Fibroblast of peridontal ligament (primary cell): ENCODE measurements at regions not wholly inside any gene's neighbourhood (a gene's known extent, or its start where the extent isn't known, plus 50 kb on each side); places are given as distances from the start of the nearest gene placed in this dataset.
A peak's percentile ranks its signal among the peaks of the same experiment; 100 is the strongest.
"Not testable (repeated sequence)": the region's sequence is repeated elsewhere in the genome, so short reads cannot be mapped to it uniquely, and the experiment has no call there.

Experiments
- DNase-seq: peaks from one replicate; pipeline ENCODE4 v3.0.0-alpha.2; 2010; ENCODE audit errors: extremely low read depth

GRCh38 chr2:226333388-226333787, 466.2 kb downstream of the IRS1 start:
- no peak for DNase-seq

GRCh38 chr2:226330206-226330605, 469.4 kb downstream of the IRS1 start:
- no peak for DNase-seq

DNA sequence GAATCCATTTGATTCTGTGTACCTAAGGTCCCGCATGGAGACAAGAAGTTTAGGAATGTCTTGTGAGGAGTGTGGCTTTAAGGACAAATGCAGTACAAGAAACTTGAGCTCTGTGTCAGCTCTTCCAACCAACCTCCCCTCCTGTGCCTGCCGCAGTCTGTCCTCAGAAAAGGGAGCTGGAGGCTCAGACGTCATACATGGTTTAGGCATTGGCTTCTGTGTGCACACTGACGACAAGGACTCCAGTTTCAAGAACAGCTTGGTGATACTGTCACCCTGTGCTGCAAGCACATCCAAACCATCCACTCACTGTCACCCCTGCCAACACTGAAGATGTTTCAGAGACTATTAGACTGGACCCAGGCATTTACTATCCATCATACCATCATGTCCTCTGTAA, 470.4 kb downstream of the IRS1 start:
- no peak for DNase-seq

GRCh38 chr2:226327830-226328229, 471.8 kb downstream of the IRS1 start:
- no peak for DNase-seq

DNA sequence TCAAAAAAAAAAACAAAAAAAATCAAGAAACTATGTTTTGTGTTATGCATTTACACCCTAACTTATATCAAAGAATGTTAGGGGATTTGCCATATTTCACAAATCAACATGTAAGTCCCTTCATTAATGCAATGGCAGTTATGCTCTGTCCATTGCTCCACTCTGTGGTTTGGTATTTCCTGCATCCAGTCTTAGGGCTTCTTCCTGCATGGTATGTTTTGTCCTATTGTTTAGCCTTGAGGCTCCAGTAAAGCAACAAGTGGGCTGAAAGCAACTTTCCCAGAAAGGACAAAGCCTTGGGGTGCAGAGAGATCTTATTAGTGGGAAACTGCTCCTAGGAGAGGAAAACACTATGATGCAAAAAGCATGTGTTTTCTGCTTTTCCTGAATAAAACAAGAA, 474.1 kb downstream of the IRS1 start:
- DNase-seq, result no peak

DNA sequence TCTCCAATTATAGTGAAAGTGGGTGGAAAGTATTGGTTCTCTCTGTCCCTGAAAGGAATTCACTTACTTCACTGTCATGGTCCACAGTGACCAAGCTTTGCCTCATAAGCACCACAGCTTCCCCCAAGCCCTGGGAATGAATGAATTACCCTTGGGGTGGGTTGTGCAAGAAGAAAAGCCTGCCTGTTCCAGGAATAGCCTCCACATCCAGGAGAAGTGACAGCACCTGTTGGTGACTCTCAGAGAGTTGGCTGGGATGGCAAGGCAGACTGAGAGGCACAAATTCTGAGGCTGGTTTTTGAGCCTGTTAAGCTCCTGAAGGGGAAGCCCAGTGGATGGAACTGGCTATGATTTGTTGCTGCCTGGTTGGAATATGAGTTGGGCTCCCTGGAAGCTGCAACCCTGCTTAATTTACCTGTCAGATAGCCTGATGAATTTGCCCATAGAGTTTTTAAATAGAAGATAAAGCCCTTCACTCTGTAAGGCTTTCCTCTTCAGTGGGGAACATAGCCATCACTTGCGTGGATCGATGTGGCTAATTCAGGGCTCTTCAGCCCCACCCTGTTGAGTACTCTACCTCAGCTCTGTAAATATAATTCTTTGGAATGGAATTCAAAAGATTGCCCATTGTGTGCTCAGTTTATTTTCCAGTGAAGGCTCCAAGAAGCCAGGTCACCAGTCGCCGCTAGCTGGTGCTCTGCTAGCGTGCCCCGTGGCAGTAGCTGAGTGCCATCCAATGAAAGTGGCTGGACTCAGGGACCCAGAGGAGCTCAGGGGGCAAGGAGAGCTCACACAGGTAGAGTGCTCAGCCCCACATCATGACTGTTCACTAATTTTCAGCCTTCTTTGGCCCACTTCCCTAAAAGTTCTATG, 479.3 kb downstream of the IRS1 start:
- no peak for DNase-seq

GRCh38 chr2:226317970-226318369, 481.6 kb downstream of the IRS1 start:
- DNase-seq, result no peak

- DNase-seq, result no peak
Measured at GRCh38 chr2:226313060-226313459, 486.6 kb downstream of the IRS1 start.

DNA sequence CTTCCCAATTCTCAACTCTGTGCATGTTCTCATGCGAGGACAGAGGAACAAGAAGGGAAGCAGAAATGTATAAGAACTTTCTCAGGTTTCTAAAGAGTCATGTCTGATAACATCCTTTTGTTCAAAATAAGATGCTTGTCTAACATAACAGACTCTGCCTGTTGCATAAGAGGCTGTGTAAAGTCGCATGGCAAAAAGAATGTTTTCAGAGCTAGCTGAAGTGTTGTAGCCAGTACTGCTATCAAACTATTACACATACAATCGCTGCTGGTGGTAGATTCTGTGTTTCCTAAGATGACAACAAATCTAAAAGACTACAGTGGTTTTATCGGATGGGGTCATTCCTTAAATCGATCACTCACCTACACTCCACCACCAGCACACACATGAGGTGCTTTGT, 487.5 kb downstream of the IRS1 start:
- peak; percentile 8 for DNase-seq

GRCh38 chr2:226310146-226310545, 489.5 kb downstream of the IRS1 start:
- peak; percentile 62 for DNase-seq

DNA sequence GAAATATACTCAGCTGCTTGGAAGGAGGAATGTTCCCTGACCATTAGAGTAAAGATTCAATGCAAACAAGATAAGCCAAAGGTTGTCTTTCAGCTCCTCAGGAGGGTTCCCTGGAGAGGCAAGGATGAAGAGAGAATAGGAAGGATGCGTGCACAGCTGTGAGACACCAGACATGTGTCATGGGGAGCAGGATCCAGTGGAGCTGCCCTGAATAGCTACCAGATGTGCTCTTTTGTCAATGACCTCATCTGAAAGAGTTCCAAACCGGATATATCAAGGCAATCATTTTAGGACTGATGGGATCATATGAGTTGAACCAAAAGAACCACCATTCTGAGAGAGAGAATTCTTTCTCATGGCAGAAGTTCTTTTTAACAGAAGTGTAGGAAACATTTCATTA, 490.6 kb downstream of the IRS1 start:
- peak; percentile 87 for DNase-seq

GRCh38 chr2:226308323-226308680, 491.3 kb downstream of the IRS1 start:
- no peak for DNase-seq

- DNase-seq, result no peak
Measured at GRCh38 chr2:226307487-226308322, 491.9 kb downstream of the IRS1 start.

GRCh38 chr2:226306969-226307368, 492.7 kb downstream of the IRS1 start:
- no peak for DNase-seq

GRCh38 chr2:226304308-226304707, 495.3 kb downstream of the IRS1 start:
- no peak for DNase-seq

DNA sequence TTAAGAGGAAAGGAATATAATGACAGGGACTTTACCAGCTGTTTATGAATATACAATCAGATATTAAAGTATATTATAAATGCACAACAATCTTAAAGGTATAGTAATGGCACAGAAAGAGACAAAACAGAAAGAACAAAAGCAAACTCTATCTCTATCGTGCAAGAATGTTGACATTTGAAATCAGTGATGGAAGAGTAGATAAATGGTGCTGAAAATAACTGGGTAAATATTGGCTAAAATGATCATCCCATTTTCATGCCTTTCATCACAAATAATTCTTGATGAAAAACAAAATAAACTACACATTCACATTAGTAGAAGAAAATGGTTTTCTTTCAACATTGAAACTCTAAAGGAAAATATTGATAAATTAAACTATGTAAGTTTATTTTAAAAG, 495.9 kb downstream of the IRS1 start:
- no peak for DNase-seq

- DNase-seq, result no peak
Measured at GRCh38 chr2:226300196-226300886, 499.3 kb downstream of the IRS1 start.

- no peak for DNase-seq
Measured at GRCh38 chr2:226299771-226300170, 499.8 kb downstream of the IRS1 start.

- no peak for DNase-seq
Measured at GRCh38 chr2:226295681-226296080, 503.9 kb downstream of the IRS1 start.

DNA sequence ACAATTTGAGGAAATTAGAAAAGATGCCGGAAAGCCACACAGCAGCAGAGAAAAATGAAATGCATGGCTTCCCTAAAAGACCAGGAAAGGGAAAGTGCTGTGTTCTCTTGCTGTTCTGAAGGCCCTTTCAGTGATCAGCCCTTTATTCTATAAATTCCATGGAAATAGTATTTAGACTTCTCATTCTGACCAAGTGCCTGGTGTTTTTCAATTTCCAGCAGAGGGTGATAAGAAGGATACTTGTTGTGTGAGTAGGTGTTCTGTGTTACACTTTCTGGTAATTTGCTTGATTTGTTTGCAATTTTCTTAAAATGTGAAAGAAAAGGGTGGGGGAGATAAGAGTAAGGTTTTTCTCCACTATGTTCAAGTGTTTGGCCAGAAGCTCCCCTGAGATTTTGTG, 504.5 kb downstream of the IRS1 start:
- peak; percentile 12 for DNase-seq

- not testable (repeated sequence) for DNase-seq
Measured at GRCh38 chr2:226291281-226291680, 508.3 kb downstream of the IRS1 start.

GRCh38 chr2:226286916-226287315, 512.7 kb downstream of the IRS1 start:
- DNase-seq, result no peak
